ENCODE measurements at regions not wholly inside any gene's neighbourhood (a gene's known extent, or its start where the extent isn't known, plus 50 kb on each side); places are given as distances from the start of the nearest gene placed in this dataset.

GRCh38 chr11:105211806-105212554 lies 72.4 kb upstream of the CARD18 start:
- ATAC-seq (ENCODE audit: low read depth) (peak; percentile 65; the same call in 2 of the 3 replicates), DNase-seq (ENCODE audit: low spot score) (no peak)
- no peak for TF ChIP-seq CTCF (IDR thresholded peaks at IDR 0.05; ENCODE audit: poor library complexity, severe bottlenecking)
- H3K4me3 ChIP-seq (ENCODE audit: severe bottlenecking), result no peak overlapping the region
- no peaks in the 10 kb centered on the region for H3K9me3 ChIP-seq (ENCODE audit: severe bottlenecking)
- H3K27me3 ChIP-seq (ENCODE audit: insufficient read depth, poor library complexity, severe bottlenecking), result no peaks in the 10 kb centered on the region
- H3K27ac ChIP-seq (ENCODE audit: poor library complexity, severe bottlenecking), result no peak overlapping the region
- H3K4me1 ChIP-seq (ENCODE audit: insufficient read depth, poor library complexity, severe bottlenecking), result peaks cover 13% of the 10 kb centered on the region
- H3K36me3 ChIP-seq (ENCODE audit: low read depth), result no peaks in the 10 kb centered on the region

- peaks cover 13% of the 10 kb centered on the region for H3K4me1 ChIP-seq (ENCODE audit: insufficient read depth, poor library complexity, severe bottlenecking)
- DNase-seq (ENCODE audit: low spot score) (no peak), ATAC-seq (ENCODE audit: low read depth) (no peak)
- H3K9me3 ChIP-seq (ENCODE audit: severe bottlenecking), result no peaks in the 10 kb centered on the region
- H3K36me3 ChIP-seq (ENCODE audit: low read depth), result no peaks in the 10 kb centered on the region
- TF ChIP-seq CTCF (IDR thresholded peaks at IDR 0.05; ENCODE audit: poor library complexity, severe bottlenecking), result no peak
- H3K27ac ChIP-seq (ENCODE audit: poor library complexity, severe bottlenecking), result no peak overlapping the region
- no peak overlapping the region for H3K4me3 ChIP-seq (ENCODE audit: severe bottlenecking)
- H3K27me3 ChIP-seq (ENCODE audit: insufficient read depth, poor library complexity, severe bottlenecking), result no peaks in the 10 kb centered on the region
Measured at GRCh38 chr11:105208019-105208418, 68.5 kb upstream of the CARD18 start.

GRCh38 chr11:105206633-105207032 lies 67.1 kb upstream of the CARD18 start:
- Histone ChIP-seq H3K9me3 (ENCODE audit: severe bottlenecking) (no peaks in the 10 kb centered on the region), H3K27me3 (ENCODE audit: insufficient read depth, poor library complexity, severe bottlenecking) (no peaks in the 10 kb centered on the region), H3K36me3 (ENCODE audit: low read depth) (no peaks in the 10 kb centered on the region), H3K4me3 (ENCODE audit: severe bottlenecking) (no peak overlapping the region), H3K27ac (ENCODE audit: poor library complexity, severe bottlenecking) (no peak overlapping the region), H3K4me1 (ENCODE audit: insufficient read depth, poor library complexity, severe bottlenecking) (peaks cover 5% of the 10 kb centered on the region)
- ATAC-seq (ENCODE audit: low read depth) (no peak), DNase-seq (ENCODE audit: low spot score) (no peak)
- TF ChIP-seq CTCF (IDR thresholded peaks at IDR 0.05; ENCODE audit: poor library complexity, severe bottlenecking), result no peak

- TF ChIP-seq CTCF (IDR thresholded peaks at IDR 0.05; ENCODE audit: poor library complexity, severe bottlenecking), result no peak
- H3K4me1 ChIP-seq (ENCODE audit: insufficient read depth, poor library complexity, severe bottlenecking), result no peaks in the 10 kb centered on the region
- H3K4me3 ChIP-seq (ENCODE audit: severe bottlenecking), result no peak overlapping the region
- no peaks in the 10 kb centered on the region for H3K36me3 ChIP-seq (ENCODE audit: low read depth)
- no peak for DNase-seq (ENCODE audit: low spot score)
- H3K27ac ChIP-seq (ENCODE audit: poor library complexity, severe bottlenecking), result no peak overlapping the region
- no peak for ATAC-seq (ENCODE audit: low read depth)
- no peaks in the 10 kb centered on the region for H3K9me3 ChIP-seq (ENCODE audit: severe bottlenecking)
- no peaks in the 10 kb centered on the region for H3K27me3 ChIP-seq (ENCODE audit: insufficient read depth, poor library complexity, severe bottlenecking)
Measured at GRCh38 chr11:105204636-105205035, 65.1 kb upstream of the CARD18 start.

GRCh38 chr11:105203569-105204240 lies 64.1 kb upstream of the CARD18 start:
- no peaks in the 10 kb centered on the region for H3K4me1 ChIP-seq (ENCODE audit: insufficient read depth, poor library complexity, severe bottlenecking)
- ATAC-seq (ENCODE audit: low read depth) (no peak), DNase-seq (ENCODE audit: low spot score) (no peak)
- no peaks in the 10 kb centered on the region for H3K9me3 ChIP-seq (ENCODE audit: severe bottlenecking)
- H3K4me3 ChIP-seq (ENCODE audit: severe bottlenecking), result no peak overlapping the region
- H3K27ac ChIP-seq (ENCODE audit: poor library complexity, severe bottlenecking), result no peak overlapping the region
- H3K27me3 ChIP-seq (ENCODE audit: insufficient read depth, poor library complexity, severe bottlenecking), result no peaks in the 10 kb centered on the region
- no peaks in the 10 kb centered on the region for H3K36me3 ChIP-seq (ENCODE audit: low read depth)
- no peak for TF ChIP-seq CTCF (IDR thresholded peaks at IDR 0.05; ENCODE audit: poor library complexity, severe bottlenecking)
